Prostate gland (tissue), 2 donors: ENCODE measurements at regions not wholly inside any gene's neighbourhood (a gene's known extent, or its start where the extent isn't known, plus 50 kb on each side); places are given as distances from the start of the nearest gene placed in this dataset.

Experiments used
- CTCF ChIP-seq, 4 experiments: fragments of 200-600 bp in 2 of 4; fragments of 450-650 bp in 2 of 4; sonication (generic) in 2 of 4; IDR thresholded peaks; 1 replicate in 3 of 4; 2 replicates in 1 of 4; pipeline ENCODE4 v1.5.1; 2016 to 2019; ENCODE audit warnings: antibody characterized with exemption in 4 of 4, mild to moderate bottlenecking in 2 of 4, moderate library complexity in 2 of 4
- POLR2A ChIP-seq: fragments of 450-650 bp; IDR thresholded peaks from one replicate; pipeline ENCODE4 v1.6.1; 2016; ENCODE audit warnings: antibody characterized with exemption, mild to moderate bottlenecking
- POLR2AphosphoS5 ChIP-seq: sonication (generic); formaldehyde crosslinking; IDR thresholded peaks from one replicate; pipeline ENCODE4 v1.6.1; 2017; ENCODE audit warnings: antibody characterized with exemption

- TF ChIP-seq CTCF (IDR thresholded peaks at IDR 0.05): no peak
- no peak for TF ChIP-seq POLR2AphosphoS5
- TF ChIP-seq POLR2A: no peak
Observed at GRCh38 chr4:179867300-179867878, 2375.8 kb upstream of the TENM3 start.
